ENCODE measurements at regions not wholly inside any gene's neighbourhood (a gene's known extent, or its start where the extent isn't known, plus 50 kb on each side); places are given as distances from the start of the nearest gene placed in this dataset.

DNA sequence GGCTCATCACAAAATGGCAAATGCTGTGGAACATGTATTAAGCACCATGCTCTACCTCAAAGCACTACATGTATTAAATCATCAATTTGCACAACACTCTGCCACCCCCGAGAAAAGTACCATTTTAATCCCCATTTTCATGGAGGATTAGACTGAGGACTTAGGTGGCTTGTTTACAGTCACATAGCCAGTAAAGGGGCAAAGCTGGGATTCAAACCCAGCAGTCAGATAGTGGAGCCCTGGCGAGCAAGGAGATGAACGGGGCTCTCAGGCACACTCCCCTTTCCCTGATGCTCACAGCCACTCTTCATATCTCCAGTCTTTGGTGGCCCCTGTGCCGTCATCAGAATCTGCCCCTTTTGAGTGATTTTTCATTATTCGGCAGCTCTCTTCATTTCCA, 262.9 kb downstream of the DIRAS2 start:
- TF ChIP-seq, protein P1, sequence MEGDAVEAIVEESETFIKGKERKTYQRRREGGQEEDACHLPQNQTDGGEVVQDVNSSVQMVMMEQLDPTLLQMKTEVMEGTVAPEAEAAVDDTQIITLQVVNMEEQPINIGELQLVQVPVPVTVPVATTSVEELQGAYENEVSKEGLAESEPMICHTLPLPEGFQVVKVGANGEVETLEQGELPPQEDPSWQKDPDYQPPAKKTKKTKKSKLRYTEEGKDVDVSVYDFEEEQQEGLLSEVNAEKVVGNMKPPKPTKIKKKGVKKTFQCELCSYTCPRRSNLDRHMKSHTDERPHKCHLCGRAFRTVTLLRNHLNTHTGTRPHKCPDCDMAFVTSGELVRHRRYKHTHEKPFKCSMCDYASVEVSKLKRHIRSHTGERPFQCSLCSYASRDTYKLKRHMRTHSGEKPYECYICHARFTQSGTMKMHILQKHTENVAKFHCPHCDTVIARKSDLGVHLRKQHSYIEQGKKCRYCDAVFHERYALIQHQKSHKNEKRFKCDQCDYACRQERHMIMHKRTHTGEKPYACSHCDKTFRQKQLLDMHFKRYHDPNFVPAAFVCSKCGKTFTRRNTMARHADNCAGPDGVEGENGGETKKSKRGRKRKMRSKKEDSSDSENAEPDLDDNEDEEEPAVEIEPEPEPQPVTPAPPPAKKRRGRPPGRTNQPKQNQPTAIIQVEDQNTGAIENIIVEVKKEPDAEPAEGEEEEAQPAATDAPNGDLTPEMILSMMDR (IDR thresholded peaks at IDR 0.05; ENCODE audit: insufficient read depth, low read length, poor library complexity, severe bottlenecking) = no peak
- TF ChIP-seq EZH2phosphoT487 (conservative IDR thresholded peaks at IDR 0.05; ENCODE audit: low read length) = no peak

Data from SU-DHL-6 (cell line).